SU-DHL-6 (cell line): ENCODE measurements at regions not wholly inside any gene's neighbourhood (a gene's known extent, or its start where the extent isn't known, plus 50 kb on each side); places are given as distances from the start of the nearest gene placed in this dataset.

ENCODE experiments used
- EZH2phosphoT487 ChIP-seq: fragments of 200-600 bp; sonication (generic), shearing (Covaris generic); conservative IDR thresholded peaks from 2 replicates; pipeline ENCODE4 v1.6.1; 2018; ENCODE audit warnings: mild to moderate bottlenecking, antibody characterized with exemption, low read length, moderate library complexity, mixed read lengths
- TF ChIP-seq, protein P1 (sequence below): fragments of 200-600 bp; sonication (generic); IDR thresholded peaks from one replicate; pipeline ENCODE4 v1.5.1; 2017; ENCODE audit warnings: antibody characterized with exemption, mild to moderate bottlenecking, low read length, moderate library complexity; ENCODE audit not compliant: insufficient read depth, poor library complexity, severe bottlenecking

DNA sequence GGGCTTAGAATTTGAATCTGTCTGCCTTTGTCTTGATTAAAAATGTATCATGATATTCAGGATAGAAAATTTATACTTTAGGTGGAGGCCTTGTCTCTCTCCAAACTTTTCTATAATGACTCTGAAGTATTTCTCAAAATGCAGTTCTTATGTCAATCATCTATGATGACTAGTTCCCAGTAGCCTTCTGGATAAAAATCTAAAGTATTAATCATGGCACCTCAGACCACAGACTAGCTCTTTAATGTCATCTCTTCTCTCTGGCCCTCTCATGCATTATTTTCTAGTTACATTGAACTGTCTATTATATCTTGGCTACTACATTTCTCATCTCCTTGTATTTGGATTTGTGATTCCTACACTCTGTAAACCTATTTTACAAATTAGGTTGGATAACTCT, 96.9 kb downstream of the ZPLD1 start:
- TF ChIP-seq, protein P1, sequence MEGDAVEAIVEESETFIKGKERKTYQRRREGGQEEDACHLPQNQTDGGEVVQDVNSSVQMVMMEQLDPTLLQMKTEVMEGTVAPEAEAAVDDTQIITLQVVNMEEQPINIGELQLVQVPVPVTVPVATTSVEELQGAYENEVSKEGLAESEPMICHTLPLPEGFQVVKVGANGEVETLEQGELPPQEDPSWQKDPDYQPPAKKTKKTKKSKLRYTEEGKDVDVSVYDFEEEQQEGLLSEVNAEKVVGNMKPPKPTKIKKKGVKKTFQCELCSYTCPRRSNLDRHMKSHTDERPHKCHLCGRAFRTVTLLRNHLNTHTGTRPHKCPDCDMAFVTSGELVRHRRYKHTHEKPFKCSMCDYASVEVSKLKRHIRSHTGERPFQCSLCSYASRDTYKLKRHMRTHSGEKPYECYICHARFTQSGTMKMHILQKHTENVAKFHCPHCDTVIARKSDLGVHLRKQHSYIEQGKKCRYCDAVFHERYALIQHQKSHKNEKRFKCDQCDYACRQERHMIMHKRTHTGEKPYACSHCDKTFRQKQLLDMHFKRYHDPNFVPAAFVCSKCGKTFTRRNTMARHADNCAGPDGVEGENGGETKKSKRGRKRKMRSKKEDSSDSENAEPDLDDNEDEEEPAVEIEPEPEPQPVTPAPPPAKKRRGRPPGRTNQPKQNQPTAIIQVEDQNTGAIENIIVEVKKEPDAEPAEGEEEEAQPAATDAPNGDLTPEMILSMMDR, result no peak
- no peak for TF ChIP-seq EZH2phosphoT487
